Fibroblast of upper back skin (primary cell): ENCODE measurements at regions not wholly inside any gene's neighbourhood (a gene's known extent, or its start where the extent isn't known, plus 50 kb on each side); places are given as distances from the start of the nearest gene placed in this dataset.
"Not testable (repeated sequence)": the region's sequence is repeated elsewhere in the genome, so short reads cannot be mapped to it uniquely, and the experiment has no call there.

Source experiments
- DNase-seq: peaks from one replicate; pipeline ENCODE4 v3.0.0-alpha.2; 2013

DNA sequence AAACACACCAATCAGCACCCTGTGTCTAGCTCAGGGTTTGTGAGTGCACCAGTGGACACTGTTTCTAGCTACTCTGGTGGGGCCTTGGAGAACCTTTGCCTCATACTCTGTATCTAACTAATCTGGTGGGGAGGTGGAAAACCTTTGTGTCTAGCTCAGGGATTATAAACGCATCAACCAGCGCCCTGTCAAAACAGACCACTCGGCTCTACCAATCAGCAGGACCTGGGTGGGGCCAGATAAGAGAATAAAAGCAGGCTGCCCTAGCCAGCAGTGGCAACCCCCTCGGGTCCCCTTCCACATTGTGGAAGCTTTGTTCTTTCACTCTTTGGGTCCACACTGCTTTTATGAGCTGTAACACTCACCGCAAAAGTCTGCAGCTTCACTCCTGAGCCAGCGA, 121.8 kb downstream of the FSCB start:
- not testable (repeated sequence) for DNase-seq

DNA sequence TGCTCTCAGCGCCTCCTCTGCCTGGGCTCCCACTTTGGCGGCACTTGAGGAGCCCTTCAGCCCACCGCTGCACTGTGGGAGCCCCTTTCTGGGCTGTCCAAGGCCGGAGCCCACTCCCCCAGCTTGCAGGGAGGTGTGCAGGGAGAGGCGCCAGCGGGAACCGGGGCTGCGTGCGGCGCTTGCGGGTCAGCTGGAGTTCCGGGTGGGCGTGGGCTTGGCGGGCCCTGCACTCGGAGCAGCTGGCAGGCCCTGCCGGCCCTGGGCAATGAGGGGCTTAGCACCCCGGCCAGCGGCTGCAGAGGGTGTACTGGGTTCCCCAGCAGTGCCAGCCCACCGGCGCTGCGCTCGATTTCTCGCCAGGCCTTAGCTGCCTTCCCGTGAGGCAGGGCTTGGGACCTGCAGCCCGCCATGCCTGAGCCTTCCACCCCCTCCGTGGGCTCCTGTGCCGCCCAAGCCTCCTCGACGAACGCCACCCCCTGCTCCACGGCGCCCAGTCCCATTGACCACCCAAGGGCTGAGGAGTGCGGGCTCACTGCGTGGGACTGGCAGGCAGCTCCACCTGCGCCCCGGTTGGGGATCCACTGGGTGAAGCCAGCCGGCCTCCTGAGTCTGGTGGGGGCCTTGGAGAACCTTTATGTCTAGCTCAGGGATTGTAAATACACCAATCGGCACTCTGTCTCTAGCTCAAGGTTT, 122.3 kb downstream of the FSCB start:
- not testable (repeated sequence) for DNase-seq

DNA sequence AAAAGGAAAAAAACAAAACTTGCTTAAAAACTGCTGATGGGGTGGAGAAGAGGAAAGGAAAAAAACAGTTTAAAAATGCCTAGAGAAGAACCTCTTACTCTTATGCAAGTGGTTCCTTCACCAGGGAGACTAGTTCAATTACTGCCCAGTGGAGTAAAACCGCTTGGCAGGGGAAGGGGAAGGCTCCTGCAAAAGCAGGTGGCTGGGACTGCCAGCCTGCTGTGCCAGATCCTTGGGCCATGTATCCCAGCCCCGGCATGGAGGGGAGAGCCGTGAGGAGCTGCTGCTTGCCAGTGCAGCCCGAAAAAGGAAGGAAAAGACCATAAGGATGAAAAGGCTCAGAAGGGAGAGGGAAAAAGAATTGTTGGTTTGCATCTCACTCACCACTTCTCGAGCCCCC, 123.0 kb downstream of the FSCB start:
- no peak for DNase-seq

DNA sequence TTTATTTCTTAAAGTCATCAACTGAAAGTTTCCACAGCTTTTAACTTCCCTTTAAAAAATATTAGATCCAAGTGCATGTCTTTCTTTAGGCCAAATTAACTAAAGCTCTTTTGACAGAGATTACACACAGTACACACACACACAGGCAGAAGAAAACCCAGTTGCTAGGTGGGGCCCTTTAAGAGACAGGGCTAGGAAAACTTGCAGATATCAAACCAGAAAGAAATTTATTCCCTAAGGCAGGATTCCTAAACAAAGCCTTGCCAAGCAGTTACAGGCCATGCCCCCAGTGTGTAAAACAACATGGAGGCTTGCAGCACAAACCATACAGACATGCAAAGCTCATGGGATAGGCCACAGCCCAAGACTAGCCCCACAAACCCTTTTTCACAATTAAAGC, 123.4 kb downstream of the FSCB start:
- no peak for DNase-seq

DNA sequence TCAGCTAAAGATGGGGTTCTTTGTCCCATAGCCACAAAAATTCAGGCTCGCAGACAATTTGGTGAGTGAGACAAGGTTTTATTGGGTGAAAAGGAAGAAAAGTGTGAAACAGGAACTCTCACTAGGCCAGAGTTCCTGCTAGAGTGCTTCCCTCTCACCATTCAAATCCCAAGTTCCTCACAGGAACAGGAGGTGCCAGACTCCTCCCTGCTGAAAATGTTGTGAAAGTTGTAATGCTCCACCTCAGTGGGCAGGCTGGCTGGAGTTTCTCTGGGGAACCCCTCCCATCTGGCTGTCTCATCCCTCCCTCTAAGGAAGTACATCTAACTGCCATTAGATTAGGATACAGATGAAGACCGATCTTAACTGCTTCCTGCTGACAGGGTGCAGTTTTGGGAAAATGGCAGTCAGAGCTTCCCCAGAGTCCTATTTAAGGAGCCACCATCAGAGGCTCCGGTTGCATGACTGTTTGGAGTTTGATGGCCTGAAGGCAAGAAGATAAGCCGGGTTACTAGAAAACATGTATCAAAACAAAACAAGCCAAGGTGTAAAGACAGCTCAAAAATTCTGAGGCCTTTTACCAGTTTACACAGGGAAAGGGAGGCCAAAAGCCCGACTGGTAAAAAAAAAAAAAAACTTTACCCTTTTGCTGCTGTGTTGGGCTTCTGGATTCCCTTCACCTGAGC, 127.6 kb downstream of the FSCB start:
- no peak for DNase-seq

DNA sequence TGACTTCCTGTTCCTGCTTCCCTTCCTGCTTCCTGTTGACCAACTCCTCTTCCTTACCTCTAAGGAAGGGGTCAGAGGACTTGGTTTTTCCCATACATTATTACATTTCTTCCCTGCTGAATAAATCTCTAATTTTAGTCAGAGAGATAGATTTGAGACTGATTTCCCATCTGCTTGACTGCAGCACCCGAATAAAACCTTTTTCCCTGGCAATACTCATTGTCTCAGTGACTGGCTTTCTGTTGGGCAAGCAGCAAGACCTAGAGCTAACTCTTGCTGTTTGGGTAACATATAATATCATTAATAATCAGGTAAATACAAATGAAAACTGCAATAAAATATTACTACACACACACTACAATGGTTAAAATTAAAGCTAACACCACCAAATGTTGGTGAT, 132.2 kb downstream of the FSCB start:
- DNase-seq: no peak

DNA sequence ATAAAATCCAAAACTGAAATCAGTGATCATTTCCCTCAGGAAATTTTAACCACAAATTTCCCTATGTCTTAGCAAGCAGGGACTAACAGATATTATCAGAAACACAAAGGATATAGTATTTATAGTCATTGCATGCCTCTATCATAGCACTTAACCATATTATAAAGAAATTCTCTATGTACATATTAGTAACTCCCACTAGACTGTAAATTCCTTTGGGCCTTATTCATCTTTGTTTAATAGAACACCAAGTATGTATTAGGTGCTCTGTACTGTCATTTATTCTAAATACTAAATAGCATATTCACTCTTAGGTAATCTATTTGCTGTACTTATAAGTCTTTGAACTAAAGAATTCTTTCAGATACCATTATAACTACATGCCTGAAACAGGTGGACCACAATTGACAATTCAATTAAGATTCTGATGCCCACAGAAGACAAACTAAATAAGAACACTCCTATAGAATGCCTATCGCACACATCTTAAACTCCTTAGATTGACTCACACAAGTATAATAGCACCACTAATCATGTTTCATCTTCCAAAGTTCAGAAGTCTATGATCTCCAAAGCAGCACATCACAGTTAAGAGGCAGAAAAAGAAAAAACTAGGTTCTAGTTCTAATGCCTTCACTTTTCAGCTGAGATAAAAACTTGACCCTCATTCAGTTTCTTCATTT, 134.1 kb downstream of the FSCB start:
- DNase-seq: no peak

DNA sequence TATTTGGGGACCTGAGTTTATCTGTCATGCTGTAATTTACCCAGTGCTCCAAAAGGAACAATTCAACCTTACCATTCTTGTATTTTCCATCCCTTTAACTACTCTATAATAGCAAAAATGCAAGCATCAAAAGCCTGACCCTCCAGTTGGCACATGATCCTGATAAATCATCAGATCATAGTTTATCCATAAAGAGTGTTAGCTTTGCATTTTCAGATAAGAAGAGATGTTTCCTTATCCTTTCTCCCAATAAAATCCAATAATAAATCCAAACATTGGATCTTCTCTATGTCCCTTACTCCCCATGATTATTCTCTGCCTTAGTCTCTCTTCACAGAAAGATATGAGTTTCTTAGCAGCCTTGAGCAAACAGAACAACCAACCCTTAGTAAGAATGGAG, 134.9 kb downstream of the FSCB start:
- no peak for DNase-seq

DNA sequence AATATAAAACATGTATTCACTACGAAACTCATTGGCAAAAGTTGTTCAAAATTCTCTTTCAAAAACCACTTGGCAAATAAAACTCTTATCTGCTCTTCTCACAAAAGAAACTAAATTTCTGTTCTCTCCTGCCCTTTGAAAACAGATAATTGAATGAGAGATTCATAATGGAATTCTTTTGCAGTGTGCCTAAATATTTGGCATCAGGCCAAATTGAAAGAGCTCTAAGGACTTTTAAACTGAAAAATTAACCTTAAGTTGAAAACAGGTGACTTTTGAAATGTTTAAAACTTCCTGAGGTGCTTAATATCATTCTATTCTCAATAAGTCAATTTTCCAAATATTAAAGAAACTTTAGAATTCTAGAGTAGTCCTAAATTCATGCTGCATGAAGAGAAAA, 136.4 kb downstream of the FSCB start:
- no peak for DNase-seq

DNA sequence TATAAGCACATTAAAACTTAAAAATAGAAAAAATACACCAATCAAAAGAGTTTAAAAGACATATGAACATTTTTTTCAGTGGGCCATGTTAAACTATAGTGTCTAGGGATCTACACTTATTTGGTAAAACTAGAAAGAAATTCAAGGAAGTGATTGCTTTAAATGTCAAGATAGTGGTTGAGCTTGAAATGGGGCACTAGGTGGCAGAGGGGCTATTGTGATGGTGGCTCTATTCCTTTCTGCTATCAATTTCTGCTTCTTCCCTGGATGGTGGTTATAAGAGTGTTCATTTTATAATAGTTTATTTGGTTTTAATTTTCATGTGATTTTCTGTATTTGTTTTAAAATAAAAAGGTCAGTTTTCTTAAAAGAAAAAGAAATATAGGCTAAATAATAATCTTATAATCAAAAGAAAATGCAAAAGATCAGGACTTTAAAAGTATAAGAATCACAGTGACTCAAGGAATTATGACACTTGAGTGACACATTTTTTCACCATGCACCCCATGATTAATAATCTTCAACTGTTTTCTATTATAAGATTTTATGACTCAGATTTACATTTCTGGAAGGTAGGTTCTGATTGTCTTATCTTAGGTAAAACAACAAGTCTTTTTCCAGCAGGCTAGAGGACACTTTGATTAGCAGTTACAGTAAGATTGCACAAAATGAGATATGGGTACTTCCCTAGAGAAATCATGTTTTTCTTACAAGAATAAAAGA, 137.5 kb downstream of the FSCB start:
- no peak for DNase-seq

DNA sequence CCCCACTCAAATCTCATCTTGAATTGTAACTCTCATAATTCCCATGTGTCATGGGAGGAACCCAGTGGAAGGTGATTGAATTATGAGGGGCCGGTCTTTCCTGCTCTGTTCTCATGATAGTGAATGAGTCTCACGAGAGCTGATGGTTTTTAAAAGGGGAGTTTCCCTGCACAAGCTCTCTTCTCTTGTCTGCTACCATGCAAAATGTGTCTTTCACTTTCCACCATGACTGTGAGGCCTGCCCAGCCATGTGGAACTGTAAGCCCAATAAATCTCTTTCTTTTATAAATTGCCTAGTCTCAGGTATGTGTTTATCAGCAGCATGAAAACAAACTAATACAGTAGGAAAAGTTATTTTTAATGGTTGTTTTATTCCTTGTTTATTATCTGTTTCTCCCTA, 146.0 kb downstream of the FSCB start:
- DNase-seq: no peak

DNA sequence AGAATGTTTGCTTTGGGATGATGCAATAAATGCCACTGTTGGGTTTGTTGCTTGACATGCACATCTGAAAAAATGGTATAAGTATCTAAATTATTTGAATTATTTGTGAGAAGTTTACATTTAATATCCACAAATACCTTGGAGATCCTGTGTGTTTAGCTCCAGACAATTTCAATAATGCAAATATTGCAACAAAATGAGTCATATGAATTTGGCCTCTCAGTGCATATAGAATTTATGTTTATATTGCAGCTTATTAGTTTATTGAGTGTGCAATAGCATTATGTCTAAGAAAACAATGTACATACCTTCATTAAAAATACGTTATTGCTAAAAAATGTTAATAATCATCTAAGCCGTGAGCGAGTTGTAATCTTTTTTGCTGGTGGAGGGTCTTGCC, 153.3 kb downstream of the FSCB start:
- no peak for DNase-seq

DNA sequence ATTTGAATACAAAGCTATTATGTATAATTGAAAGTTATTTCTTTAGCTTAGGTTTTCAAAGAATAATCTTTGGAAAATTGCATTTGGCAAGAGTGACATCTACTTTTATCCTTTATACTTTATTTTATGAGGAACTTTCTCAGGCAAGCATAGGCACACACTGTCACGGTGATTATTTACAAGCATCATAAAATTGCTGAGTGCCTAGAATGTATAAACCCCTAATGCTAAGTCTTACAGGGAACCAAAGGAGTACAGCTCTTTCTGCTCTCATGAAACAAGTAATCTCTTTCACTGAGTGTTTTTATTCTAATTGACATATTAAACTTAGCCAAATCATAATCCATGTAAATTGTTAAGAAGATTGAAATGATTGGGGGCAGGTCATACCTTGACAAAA, 154.9 kb downstream of the FSCB start:
- DNase-seq: no peak

DNA sequence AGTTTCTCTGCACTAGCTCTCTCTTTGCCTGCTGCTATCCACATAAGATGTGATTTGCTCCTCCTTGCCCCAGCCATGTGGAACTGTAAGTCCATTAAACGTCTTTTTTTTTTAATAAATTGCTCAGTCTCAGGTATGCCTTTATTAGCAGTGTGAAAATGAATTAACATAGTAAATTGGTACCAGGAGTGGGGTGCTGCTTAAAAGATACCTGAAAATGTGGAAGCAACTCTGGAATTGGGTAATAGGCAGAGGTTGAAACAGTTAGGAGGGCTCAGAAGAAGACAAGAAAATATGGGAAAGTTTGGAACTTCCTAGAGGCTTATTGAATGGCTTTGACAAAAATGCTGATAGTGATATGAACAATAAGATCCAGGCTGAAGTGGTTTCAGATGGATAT, 159.8 kb downstream of the FSCB start:
- DNase-seq: no peak

DNA sequence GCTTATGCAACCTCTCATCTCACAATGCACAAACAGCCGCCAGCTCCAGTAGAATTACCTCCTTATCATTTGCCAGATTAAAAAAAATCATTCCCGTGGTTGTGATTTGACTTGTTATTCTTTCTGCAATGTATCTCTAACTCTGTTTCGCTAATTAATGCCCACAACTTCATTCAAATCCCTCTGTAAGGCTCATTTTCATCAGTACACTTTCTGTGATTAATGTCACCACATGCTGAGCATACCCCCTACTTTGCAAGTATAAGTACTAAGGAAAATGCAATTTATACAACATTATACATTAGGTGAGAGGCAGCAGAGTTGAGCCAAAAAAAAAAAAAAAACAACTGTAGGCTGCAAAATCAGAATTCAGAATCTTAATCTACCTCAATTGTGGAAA, 166.0 kb downstream of the FSCB start:
- no peak for DNase-seq

DNA sequence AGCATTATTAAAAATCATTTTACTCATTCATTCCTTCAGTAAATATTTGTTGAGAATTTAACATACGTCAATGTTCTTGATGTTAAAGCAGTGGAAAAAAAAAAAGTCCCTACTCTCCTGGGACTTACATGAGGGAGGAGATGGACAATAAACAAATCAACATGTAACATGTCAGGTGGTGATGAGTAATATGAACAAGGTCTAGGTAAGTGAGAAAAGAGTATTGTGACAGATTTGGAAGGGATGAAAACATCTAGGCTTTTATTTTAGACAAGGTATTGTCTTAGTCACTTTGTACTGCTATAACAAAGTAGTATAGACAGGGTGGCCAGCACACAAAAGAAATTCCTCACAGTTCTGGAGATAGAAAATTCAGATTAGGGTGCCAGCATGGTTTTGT, 167.2 kb downstream of the FSCB start:
- no peak for DNase-seq

DNA sequence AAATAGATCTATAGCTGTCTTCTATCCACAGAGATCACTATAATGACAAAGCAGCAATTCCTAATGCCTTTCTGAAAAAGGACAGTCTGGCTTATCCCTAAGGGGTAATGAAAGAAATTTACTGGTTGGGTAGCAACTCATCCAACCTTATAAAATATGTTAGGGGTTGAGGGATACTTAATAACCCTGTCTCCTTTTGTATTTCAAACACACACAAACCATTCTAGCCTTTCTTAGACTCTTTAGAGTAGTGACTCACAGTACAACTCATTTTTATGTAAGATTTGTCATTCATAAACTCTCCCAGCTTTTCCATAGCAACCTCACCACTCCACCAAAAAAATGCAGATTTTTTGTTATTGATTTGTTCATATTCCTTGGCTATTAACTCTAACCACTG, 167.9 kb downstream of the FSCB start:
- DNase-seq: peak; percentile 28

DNA sequence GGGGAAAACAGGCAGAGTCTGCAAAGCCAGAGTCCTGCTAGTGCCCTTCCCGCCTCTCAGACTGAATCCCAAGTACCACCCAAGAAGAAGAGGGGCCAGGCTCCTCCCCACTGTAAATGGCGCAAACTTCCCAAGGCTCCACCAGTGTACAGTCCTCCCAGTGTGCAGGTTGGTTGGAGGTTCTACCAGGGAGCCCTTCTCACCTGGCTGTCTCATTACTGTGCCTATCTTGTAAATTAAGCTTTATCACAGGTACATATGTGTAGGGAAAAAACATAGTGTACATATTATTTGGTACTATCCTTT, 189.7 kb downstream of the FSCB start:
- no peak for DNase-seq

DNA sequence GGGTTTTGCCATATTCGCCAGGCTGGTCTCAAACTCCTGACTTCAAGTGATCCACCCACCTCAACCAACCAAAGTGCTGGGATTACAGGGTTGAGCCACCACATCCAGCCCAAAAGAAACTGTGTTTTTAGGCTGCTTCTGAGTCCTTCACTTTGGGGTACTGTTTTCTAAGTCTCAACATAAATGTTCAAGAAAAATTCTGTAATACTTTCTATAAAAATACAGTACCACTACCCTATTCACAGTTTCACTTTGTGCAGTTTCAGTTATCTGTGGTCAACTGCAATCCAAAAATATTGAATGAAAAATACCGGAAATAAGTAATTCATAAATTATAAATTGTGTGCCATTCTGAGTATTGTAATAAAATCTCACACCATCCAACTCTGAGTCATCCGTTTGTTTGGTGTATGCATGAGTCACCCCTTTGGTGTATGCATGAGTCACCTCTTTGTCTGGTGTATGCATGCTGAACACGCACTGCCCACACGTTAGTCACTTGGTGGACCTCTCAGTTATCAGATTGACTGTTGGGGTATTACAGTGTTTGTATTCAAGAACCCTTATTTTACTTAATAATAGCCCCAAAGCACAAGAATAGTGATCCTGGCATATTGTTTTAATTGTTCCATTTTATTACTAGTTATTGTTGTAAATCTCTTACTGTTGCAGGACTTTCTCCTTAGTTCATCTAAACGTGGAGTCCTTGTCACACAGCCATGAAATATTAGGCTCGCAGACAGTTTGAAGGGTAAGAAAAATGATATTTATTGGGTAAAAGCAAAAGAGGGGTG, 190.2 kb downstream of the FSCB start:
- peak; percentile 85 for DNase-seq

DNA sequence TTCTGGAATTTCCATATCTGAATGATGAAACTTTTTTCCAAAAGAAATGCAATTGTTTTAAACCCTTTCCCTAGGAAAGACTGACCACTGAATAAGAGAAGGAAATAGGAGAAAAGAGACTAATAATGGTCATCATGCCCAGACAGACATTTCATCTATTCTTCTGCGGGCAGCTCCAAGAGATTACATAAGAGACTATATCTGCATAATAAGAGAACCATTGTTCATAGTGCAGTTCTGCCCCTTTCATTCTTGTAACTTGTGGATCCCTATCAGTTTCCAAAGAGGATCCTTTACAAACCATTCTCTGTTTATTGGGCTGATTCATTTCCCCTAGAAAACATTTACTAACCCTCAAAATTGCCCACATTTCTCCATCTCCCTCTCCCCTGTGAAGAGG, 197.8 kb downstream of the FSCB start:
- DNase-seq: no peak

DNA sequence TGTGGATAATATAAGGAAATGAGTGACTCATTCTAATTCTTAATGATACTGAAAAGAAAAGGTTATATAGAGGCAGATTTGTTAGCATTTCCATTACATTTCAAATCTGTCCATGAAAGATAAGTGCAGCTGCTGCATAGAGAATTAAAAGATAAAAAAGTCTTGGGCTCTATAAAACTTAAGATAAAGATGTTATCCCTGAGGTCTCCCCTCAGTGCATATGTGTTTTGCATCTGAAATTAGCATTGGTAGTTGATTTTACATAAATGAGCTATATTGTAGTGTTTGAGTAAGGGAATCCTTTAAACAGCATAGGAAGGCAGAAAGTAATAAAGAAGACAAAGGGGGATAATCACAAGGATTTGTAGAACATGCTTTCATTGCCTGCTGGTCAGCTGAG, 206.2 kb downstream of the FSCB start:
- no peak for DNase-seq

DNA sequence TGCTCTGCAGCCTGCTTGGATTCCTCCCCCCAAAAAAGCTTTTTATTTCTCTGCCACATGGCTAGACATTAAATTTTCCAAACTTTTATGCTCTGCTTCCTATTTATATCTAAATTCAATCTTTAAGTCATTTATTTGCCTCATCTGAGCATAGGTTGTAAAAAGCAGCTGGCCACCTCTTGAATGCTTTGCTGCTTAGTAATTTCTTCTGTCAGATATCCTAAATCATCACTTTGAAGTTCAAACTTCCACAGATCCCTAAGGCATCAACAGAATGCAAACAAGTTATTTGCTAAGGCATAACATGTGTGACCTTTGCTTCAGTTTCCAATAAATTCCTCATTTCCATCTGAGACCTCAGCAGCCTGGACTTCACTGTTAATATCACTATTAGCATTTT, 209.6 kb downstream of the FSCB start:
- DNase-seq: peak; percentile 47

DNA sequence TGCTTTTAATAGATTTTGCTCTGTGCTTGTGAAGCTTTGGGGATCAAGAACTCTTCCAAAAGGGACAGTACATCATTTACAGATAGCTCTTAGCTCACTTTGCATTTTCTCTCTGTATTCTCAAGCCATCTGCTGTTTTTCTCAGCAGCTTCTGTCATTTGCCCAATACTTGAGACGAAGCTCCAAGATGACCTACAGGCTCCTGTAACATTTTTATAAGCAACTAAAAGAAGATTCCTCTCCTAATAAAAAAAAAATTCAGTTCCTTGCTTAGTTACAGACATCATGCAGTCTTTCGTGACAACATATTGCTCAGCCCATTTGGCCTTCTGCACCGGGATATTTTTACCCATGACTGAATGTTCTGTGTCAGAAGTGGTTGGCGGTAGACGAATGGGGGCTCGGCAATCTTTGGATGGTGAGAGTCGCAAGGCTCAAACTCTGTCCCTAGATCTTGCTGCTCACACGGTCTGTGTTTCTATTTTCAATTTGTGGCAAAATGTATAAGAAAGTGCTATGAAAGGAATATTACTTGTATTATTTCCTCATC, 215.6 kb downstream of the FSCB start:
- no peak for DNase-seq
